Thyroid gland (tissue), 4 donors: ENCODE measurements at regions not wholly inside any gene's neighbourhood (a gene's known extent, or its start where the extent isn't known, plus 50 kb on each side); places are given as distances from the start of the nearest gene placed in this dataset.

Experiments used
- POLR2A ChIP-seq, 2 donors: fragments of 450-650 bp; IDR thresholded peaks; one replicate each; pipeline ENCODE4 v1.6.1; 2017; ENCODE audit warnings: antibody characterized with exemption in 2 of 2, mild to moderate bottlenecking in 2 of 2, moderate library complexity in 1 of 2
- TF ChIP-seq, protein P1 (sequence below), 6 experiments: fragments of 200-600 bp in 3 of 6; fragments of 450-650 bp in 3 of 6; sonication (generic) in 3 of 6; IDR thresholded peaks; one replicate each; pipeline ENCODE4 v1.5.1; 2016 to 2019; ENCODE audit warnings: antibody characterized with exemption in 6 of 6, mild to moderate bottlenecking in 2 of 6, inconsistent platforms in 1 of 6, moderate library complexity in 1 of 6

- TF ChIP-seq, protein P1, sequence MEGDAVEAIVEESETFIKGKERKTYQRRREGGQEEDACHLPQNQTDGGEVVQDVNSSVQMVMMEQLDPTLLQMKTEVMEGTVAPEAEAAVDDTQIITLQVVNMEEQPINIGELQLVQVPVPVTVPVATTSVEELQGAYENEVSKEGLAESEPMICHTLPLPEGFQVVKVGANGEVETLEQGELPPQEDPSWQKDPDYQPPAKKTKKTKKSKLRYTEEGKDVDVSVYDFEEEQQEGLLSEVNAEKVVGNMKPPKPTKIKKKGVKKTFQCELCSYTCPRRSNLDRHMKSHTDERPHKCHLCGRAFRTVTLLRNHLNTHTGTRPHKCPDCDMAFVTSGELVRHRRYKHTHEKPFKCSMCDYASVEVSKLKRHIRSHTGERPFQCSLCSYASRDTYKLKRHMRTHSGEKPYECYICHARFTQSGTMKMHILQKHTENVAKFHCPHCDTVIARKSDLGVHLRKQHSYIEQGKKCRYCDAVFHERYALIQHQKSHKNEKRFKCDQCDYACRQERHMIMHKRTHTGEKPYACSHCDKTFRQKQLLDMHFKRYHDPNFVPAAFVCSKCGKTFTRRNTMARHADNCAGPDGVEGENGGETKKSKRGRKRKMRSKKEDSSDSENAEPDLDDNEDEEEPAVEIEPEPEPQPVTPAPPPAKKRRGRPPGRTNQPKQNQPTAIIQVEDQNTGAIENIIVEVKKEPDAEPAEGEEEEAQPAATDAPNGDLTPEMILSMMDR (IDR thresholded peaks at IDR 0.05): no peak
- no peak for TF ChIP-seq POLR2A (IDR thresholded peaks at IDR 0.05)
Observed at GRCh38 chr22:48835857-48836672, 991.6 kb downstream of the BRD1 start.
